GM23338 (cell line): ENCODE measurements at regions not wholly inside any gene's neighbourhood (a gene's known extent, or its start where the extent isn't known, plus 50 kb on each side); places are given as distances from the start of the nearest gene placed in this dataset.

Experiments used
- ATAC-seq: fragments of 200-7000 bp; cut with Tn5 transposase; 3 replicates; pipeline ENCODE4 v1.9.1; 2020
- DNase-seq: peaks from one replicate; pipeline ENCODE4 v3.0.0-alpha.2; 2015; ENCODE audit warnings: low spot score
- H2AFZ ChIP-seq: fragments of 200-600 bp; sonication (generic); 2 replicates; pipeline ENCODE4 v1.8.0; 2016; ENCODE audit warnings: antibody characterized with exemption, mild to moderate bottlenecking, moderate library complexity
- H3F3A ChIP-seq: fragments of 200-600 bp; sonication (generic); replicated peaks from 2 replicates; pipeline ENCODE4 v1.8.0; 2017; ENCODE audit warnings: antibody characterized with exemption, mixed run types, low read depth
- H3K27ac ChIP-seq: fragments of 200-600 bp; sonication (generic); 2 replicates; pipeline ENCODE4 v1.6.1; 2016; ENCODE audit warnings: low read depth
- H3K27me3 ChIP-seq: fragments of 200-600 bp; sonication (generic); 2 replicates; pipeline ENCODE4 v1.8.0; 2016; ENCODE audit warnings: mild to moderate bottlenecking, mixed run types, moderate library complexity; ENCODE audit not compliant: insufficient read depth
- H3K36me3 ChIP-seq: fragments of 200-600 bp; sonication (generic); 2 replicates; pipeline ENCODE4 v1.8.0; 2016; ENCODE audit warnings: mild to moderate bottlenecking; ENCODE audit not compliant: insufficient read depth
- H3K4me1 ChIP-seq: fragments of 200-600 bp; sonication (generic); 2 replicates; pipeline ENCODE4 v1.8.0; 2016; ENCODE audit warnings: mild to moderate bottlenecking, moderate library complexity; ENCODE audit not compliant: insufficient read depth
- H3K4me2 ChIP-seq: fragments of 200-600 bp; sonication (generic); 2 replicates; pipeline ENCODE4 v1.7.1; 2017; ENCODE audit warnings: mixed run types
- H3K4me3 ChIP-seq: fragments of 200-600 bp; sonication (generic); 2 replicates; pipeline ENCODE4 v1.6.1; 2016; ENCODE audit warnings: mixed run types
- H3K79me2 ChIP-seq: fragments of 200-600 bp; sonication (generic); replicated peaks from 2 replicates; pipeline ENCODE4 v1.8.0; 2017; ENCODE audit warnings: mild to moderate bottlenecking; ENCODE audit not compliant: insufficient read depth
- H3K9me2 ChIP-seq: fragments of 200-600 bp; sonication (generic); 2 replicates; pipeline ENCODE4 v1.8.0; 2017; ENCODE audit not compliant: insufficient read depth
- H4K20me1 ChIP-seq: fragments of 200-600 bp; sonication (generic); replicated peaks from 2 replicates; pipeline ENCODE4 v1.8.0; 2017; ENCODE audit warnings: mild to moderate bottlenecking; ENCODE audit not compliant: insufficient read depth
- H3K27ac Mint-ChIP-seq: 2 replicates; pipeline ENCODE4 v1.8.0; 2020; ENCODE audit warnings: inconsistent platforms, mild to moderate bottlenecking, moderate library complexity, mixed read lengths
- H3K27me3 Mint-ChIP-seq: 3 replicates; pipeline ENCODE4 v1.8.0; 2022; ENCODE audit warnings: low read depth, mild to moderate bottlenecking, moderate library complexity, mixed read lengths, inconsistent platforms; ENCODE audit not compliant: insufficient read depth, poor library complexity
- H3K36me3 Mint-ChIP-seq: 3 replicates; pipeline ENCODE4 v1.8.0; 2021; ENCODE audit warnings: low read depth, mild to moderate bottlenecking, inconsistent platforms, moderate library complexity, mixed read lengths
- H3K4me1 Mint-ChIP-seq: 3 replicates; pipeline ENCODE4 v1.8.0; 2020; ENCODE audit warnings: mild to moderate bottlenecking, inconsistent platforms, mixed read lengths
- H3K4me3 Mint-ChIP-seq: 3 replicates; pipeline ENCODE4 v1.8.0; 2021; ENCODE audit warnings: moderate library complexity, mild to moderate bottlenecking, inconsistent platforms, mixed read lengths
- H3K9me3 Mint-ChIP-seq: 3 replicates; pipeline ENCODE4 v1.8.0; 2020; ENCODE audit warnings: moderate library complexity, mild to moderate bottlenecking, inconsistent platforms, mixed read lengths
- CREB1 ChIP-seq: fragments of 250-450 bp; sonication (Bioruptor Pico); IDR thresholded peaks from 2 replicates; pipeline ENCODE4 v1.5.0; 2020; ENCODE audit warnings: low read depth, mild to moderate bottlenecking, moderate library complexity
- CTCF ChIP-seq, 2 experiments: fragments of 200-600 bp in 1 of 2; sonication (generic) in 1 of 2; conservative IDR thresholded peaks; 2 replicates each; pipeline versions ENCODE4 v1.5.1 to v1.6.1; 2016 to 2017; ENCODE audit warnings: antibody characterized with exemption in 2 of 2, low read depth in 2 of 2, mild to moderate bottlenecking in 2 of 2, moderate library complexity in 1 of 2
- EZH2 ChIP-seq: fragments of 200-600 bp; sonication (generic); IDR thresholded peaks from one replicate; pipeline ENCODE4 v1.8.0; 2017; ENCODE audit warnings: antibody characterized with exemption, mild to moderate bottlenecking, low read depth; ENCODE audit not compliant: unreplicated experiment
- EZH2phosphoT487 ChIP-seq: fragments of 200-600 bp; sonication (generic); IDR thresholded peaks from one replicate; pipeline ENCODE4 v1.8.1; 2018; ENCODE audit warnings: antibody characterized with exemption; ENCODE audit not compliant: unreplicated experiment
- JUNB ChIP-seq: IDR thresholded peaks from one replicate; pipeline ENCODE4 v1.6.1; 2016; ENCODE audit warnings: antibody characterized with exemption; ENCODE audit not compliant: unreplicated experiment
- NANOG ChIP-seq: IDR thresholded peaks from 2 replicates; pipeline ENCODE4 v1.6.1; 2016; ENCODE audit warnings: antibody characterized with exemption, borderline replicate concordance
- POLR2AphosphoS5 ChIP-seq: IDR thresholded peaks from 2 replicates; pipeline ENCODE4 v1.6.1; 2016; ENCODE audit warnings: antibody characterized with exemption, low read depth
- STAT1 ChIP-seq: IDR thresholded peaks from one replicate; pipeline ENCODE4 v1.6.1; 2016; ENCODE audit warnings: antibody characterized with exemption; ENCODE audit not compliant: unreplicated experiment
- ZNF114 ChIP-seq: fragments of 250-450 bp; sonication (Bioruptor Pico); IDR thresholded peaks from 2 replicates; pipeline ENCODE4 v1.5.0; 2020; ENCODE audit warnings: mild to moderate bottlenecking, moderate library complexity
- ZNF331 ChIP-seq: fragments of 250-450 bp; sonication (Bioruptor Pico); IDR thresholded peaks from 2 replicates; pipeline ENCODE4 v1.5.0; 2020; ENCODE audit warnings: low read depth, mild to moderate bottlenecking, moderate library complexity
- ZNF462 ChIP-seq: fragments of 250-450 bp; sonication (Bioruptor Pico); IDR thresholded peaks from 2 replicates; pipeline ENCODE4 v1.5.0; 2020; ENCODE audit warnings: mild to moderate bottlenecking, moderate library complexity
- TF ChIP-seq, protein P1 (sequence below): IDR thresholded peaks from 2 replicates; pipeline ENCODE4 v1.6.1; 2016; ENCODE audit warnings: antibody characterized with exemption
- TF ChIP-seq, protein P2 (sequence below): IDR thresholded peaks from one replicate; pipeline ENCODE4 v1.6.1; 2018; ENCODE audit warnings: antibody characterized with exemption; ENCODE audit not compliant: unreplicated experiment

DNA sequence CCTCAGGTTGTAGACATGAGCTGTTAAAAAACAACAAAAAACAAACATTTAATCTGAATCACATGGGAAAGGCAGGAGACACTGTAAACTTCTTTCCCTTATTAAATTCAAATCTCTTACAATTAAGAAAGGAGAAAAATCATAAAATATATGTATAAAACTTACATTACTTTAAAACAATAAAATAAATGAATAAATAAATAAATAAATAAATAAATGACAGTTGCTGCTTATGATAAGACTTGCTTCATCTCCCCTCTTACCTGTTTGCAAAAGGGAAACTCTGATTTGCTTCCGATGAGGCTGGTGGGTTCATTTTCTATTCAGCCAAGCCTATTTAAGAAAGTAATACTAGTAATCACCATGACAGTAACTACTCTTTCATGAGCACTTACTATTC is 353.4 kb upstream of the TBL1XR1 start:
- TF ChIP-seq CTCF (conservative IDR thresholded peaks at IDR 0.05; ENCODE audit: low read depth in 2 of 2), result no peak
- no peak for TF ChIP-seq POLR2AphosphoS5
- TF ChIP-seq JUNB, result no peak
- TF ChIP-seq EZH2, result no peak
- TF ChIP-seq ZNF114 (CRISPR knock-in tag), result no peak
- TF ChIP-seq, protein P1, sequence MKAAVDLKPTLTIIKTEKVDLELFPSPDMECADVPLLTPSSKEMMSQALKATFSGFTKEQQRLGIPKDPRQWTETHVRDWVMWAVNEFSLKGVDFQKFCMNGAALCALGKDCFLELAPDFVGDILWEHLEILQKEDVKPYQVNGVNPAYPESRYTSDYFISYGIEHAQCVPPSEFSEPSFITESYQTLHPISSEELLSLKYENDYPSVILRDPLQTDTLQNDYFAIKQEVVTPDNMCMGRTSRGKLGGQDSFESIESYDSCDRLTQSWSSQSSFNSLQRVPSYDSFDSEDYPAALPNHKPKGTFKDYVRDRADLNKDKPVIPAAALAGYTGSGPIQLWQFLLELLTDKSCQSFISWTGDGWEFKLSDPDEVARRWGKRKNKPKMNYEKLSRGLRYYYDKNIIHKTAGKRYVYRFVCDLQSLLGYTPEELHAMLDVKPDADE, result no peak
- TF ChIP-seq EZH2phosphoT487, result no peak
- TF ChIP-seq CREB1 (CRISPR knock-in tag), result no peak
- no peak for TF ChIP-seq NANOG
- TF ChIP-seq STAT1, result no peak
- TF ChIP-seq ZNF331 (CRISPR knock-in tag), result no peak
- no peak for TF ChIP-seq ZNF462
- TF ChIP-seq, protein P2, sequence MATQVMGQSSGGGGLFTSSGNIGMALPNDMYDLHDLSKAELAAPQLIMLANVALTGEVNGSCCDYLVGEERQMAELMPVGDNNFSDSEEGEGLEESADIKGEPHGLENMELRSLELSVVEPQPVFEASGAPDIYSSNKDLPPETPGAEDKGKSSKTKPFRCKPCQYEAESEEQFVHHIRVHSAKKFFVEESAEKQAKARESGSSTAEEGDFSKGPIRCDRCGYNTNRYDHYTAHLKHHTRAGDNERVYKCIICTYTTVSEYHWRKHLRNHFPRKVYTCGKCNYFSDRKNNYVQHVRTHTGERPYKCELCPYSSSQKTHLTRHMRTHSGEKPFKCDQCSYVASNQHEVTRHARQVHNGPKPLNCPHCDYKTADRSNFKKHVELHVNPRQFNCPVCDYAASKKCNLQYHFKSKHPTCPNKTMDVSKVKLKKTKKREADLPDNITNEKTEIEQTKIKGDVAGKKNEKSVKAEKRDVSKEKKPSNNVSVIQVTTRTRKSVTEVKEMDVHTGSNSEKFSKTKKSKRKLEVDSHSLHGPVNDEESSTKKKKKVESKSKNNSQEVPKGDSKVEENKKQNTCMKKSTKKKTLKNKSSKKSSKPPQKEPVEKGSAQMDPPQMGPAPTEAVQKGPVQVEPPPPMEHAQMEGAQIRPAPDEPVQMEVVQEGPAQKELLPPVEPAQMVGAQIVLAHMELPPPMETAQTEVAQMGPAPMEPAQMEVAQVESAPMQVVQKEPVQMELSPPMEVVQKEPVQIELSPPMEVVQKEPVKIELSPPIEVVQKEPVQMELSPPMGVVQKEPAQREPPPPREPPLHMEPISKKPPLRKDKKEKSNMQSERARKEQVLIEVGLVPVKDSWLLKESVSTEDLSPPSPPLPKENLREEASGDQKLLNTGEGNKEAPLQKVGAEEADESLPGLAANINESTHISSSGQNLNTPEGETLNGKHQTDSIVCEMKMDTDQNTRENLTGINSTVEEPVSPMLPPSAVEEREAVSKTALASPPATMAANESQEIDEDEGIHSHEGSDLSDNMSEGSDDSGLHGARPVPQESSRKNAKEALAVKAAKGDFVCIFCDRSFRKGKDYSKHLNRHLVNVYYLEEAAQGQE, result no peak
- Mint-ChIP-seq H3K36me3 (no peaks in the 10 kb centered on the region), H3K9me3 (no peaks in the 10 kb centered on the region), H3K4me3 (no peak overlapping the region), H3K27ac (no peak overlapping the region), H3K4me1 (peaks cover 26% of the 10 kb centered on the region), H3K27me3 (peaks cover 7% of the 10 kb centered on the region)
- Histone ChIP-seq H2AFZ (no peak overlapping the region), H3K36me3 (no peaks in the 10 kb centered on the region), H3K79me2 (no peaks in the 10 kb centered on the region), H3K4me1 (peaks cover 15% of the 10 kb centered on the region), H3K4me3 (no peak overlapping the region), H3K27ac (no peak overlapping the region), H3K4me2 (no peak overlapping the region), H4K20me1 (no peaks in the 10 kb centered on the region), H3K27me3 (no peaks in the 10 kb centered on the region), H3K9me2 (no peaks in the 10 kb centered on the region), H3F3A (no peaks in the 10 kb centered on the region)
- DNase-seq (no peak), ATAC-seq (no peak)
